ENCODE measurements at regions not wholly inside any gene's neighbourhood (a gene's known extent, or its start where the extent isn't known, plus 50 kb on each side); places are given as distances from the start of the nearest gene placed in this dataset.

DNA sequence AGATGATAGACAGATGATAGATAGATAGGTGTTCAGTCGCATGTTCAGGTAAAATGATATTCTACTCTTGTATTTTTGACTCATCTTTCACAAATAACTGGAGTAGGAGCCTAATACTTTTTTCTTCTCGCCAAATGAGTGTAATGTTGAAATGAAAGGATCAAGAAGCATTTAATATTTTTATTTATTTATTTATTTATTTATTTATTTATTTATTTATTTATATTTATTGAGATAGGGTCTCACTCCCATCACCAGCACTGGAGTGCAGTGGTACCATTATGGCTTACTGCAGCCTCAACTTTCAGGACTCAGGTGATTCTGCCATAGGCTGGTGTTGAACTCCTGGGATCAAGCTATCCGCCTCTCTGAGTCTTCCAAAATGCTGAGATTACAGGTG lies 298.8 kb downstream of the KCNC2 start:
- Histone ChIP-seq H3K27me3 (ENCODE audit: control insufficient read depth, insufficient read depth, low read length) (no peaks in the 10 kb centered on the region), H3K4me1 (ENCODE audit: control insufficient read depth, insufficient read depth, low read length) (no peaks in the 10 kb centered on the region), H3K27ac (ENCODE audit: low read depth, low read length) (peak overlapping the region; percentile 33), H3K36me3 (ENCODE audit: control insufficient read depth, insufficient read depth, low read length) (no peaks in the 10 kb centered on the region), H3K9me3 (ENCODE audit: control insufficient read depth, insufficient read depth, low read length) (no peaks in the 10 kb centered on the region), H3K4me3 (ENCODE audit: low read depth, low read length) (no peak overlapping the region)
- no peak for DNase-seq (ENCODE audit: low read depth in 4 of 6, low spot score in 6 of 6)
- WGBS (ENCODE audit: insufficient coverage): no CpG with 5 or more reads among the region's 3 CpGs

DNA sequence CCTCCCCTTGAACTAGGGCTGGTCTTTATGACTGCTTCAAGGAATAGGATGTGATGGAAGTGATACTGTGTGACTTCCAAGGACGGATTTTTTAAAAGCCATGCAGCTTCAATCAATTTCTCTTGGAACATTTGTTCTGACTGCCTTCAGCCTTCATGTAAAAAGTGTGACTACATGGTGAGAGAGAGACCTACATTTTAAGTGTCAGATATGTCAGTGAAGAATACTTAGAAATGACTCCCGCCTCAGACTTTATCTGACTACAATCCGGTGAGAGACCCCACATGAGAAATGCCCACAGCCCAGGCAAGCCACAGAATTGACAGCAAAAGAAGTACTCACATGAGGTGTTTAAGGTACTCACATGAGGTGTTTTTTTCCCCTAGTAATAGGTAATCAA lies 295.3 kb downstream of the KCNC2 start:
- WGBS (ENCODE audit: insufficient coverage): no CpG with 5 or more reads among the region's 3 CpGs
- H3K4me1 ChIP-seq (ENCODE audit: control insufficient read depth, insufficient read depth, low read length): no peaks in the 10 kb centered on the region
- no peak overlapping the region for H3K27ac ChIP-seq (ENCODE audit: low read depth, low read length)
- no peak for DNase-seq (ENCODE audit: low read depth in 4 of 6, low spot score in 6 of 6)
- no peaks in the 10 kb centered on the region for H3K36me3 ChIP-seq (ENCODE audit: control insufficient read depth, insufficient read depth, low read length)
- no peaks in the 10 kb centered on the region for H3K27me3 ChIP-seq (ENCODE audit: control insufficient read depth, insufficient read depth, low read length)
- no peak overlapping the region for H3K4me3 ChIP-seq (ENCODE audit: low read depth, low read length)
- no peaks in the 10 kb centered on the region for H3K9me3 ChIP-seq (ENCODE audit: control insufficient read depth, insufficient read depth, low read length)

DNA sequence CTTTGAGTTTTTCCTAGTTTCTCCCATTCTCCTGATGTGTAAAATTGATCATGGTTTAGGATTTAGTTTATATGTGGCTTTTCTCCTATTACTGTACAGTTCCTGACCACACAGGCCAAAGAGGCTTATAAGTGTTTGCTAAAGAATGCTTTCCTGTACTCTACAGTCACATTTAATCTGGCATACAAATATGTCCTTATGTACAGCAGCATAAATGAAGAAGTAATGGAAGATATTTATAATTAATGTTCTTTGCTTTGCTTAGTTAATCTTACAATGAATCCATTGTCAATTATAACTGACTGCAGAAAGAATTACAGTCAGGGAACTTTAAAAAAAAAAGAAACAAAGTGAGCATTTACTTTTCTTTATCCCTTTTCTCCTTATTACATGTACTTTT lies 293.9 kb downstream of the KCNC2 start:
- H3K9me3 ChIP-seq (ENCODE audit: control insufficient read depth, insufficient read depth, low read length): no peaks in the 10 kb centered on the region
- no peaks in the 10 kb centered on the region for H3K36me3 ChIP-seq (ENCODE audit: control insufficient read depth, insufficient read depth, low read length)
- no peak overlapping the region for H3K4me3 ChIP-seq (ENCODE audit: low read depth, low read length)
- H3K27me3 ChIP-seq (ENCODE audit: control insufficient read depth, insufficient read depth, low read length): no peaks in the 10 kb centered on the region
- H3K4me1 ChIP-seq (ENCODE audit: control insufficient read depth, insufficient read depth, low read length): no peaks in the 10 kb centered on the region
- peak overlapping the region; percentile 67 for H3K27ac ChIP-seq (ENCODE audit: low read depth, low read length)
- DNase-seq (ENCODE audit: low read depth in 4 of 6, low spot score in 6 of 6): peak in 1 of 6 donors; percentile 11

DNA sequence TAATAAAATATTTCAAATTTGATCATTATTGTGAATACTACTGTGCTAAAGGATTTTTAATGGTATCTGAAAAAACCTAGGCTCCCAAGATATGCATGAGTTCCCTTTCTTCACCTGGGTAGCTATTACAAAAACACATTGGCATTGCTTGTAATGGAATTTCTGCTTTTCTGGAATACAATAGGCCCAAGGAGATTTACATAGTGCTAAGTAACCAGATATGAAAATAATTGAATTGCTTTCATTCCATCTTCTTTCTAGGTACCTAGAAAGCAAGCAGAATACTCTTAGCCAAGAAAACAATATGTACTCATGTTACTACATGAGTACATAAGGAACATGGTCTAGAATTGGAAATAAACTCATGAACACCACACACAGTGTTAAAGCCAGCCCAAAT lies 291.9 kb downstream of the KCNC2 start:
- H3K36me3 ChIP-seq (ENCODE audit: control insufficient read depth, insufficient read depth, low read length): no peaks in the 10 kb centered on the region
- H3K4me3 ChIP-seq (ENCODE audit: low read depth, low read length): no peak overlapping the region
- H3K9me3 ChIP-seq (ENCODE audit: control insufficient read depth, insufficient read depth, low read length): no peaks in the 10 kb centered on the region
- no peaks in the 10 kb centered on the region for H3K27me3 ChIP-seq (ENCODE audit: control insufficient read depth, insufficient read depth, low read length)
- H3K4me1 ChIP-seq (ENCODE audit: control insufficient read depth, insufficient read depth, low read length): no peaks in the 10 kb centered on the region
- peak in 1 of 6 donors; percentile 18 for DNase-seq (ENCODE audit: low read depth in 4 of 6, low spot score in 6 of 6)
- H3K27ac ChIP-seq (ENCODE audit: low read depth, low read length): no peak overlapping the region

DNA sequence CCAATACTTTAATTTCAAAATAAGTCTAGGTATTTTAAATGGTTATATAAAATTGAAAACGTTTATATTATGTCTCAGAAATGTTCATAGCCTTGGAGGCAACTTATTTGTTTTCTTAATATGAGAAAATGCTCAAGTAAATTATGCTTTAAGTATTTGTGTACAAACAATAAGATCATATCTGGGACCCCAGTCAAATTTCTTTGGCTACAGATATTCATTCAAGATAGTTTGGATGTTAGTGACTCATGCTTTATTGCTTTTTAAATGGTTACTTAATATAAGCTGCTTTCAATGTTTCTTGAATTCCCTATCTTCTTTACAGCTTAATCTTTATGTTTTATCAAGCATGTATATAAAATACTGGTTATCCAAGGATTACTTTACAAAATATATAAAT lies 291.3 kb downstream of the KCNC2 start:
- no peak overlapping the region for H3K4me3 ChIP-seq (ENCODE audit: low read depth, low read length)
- no peaks in the 10 kb centered on the region for H3K4me1 ChIP-seq (ENCODE audit: control insufficient read depth, insufficient read depth, low read length)
- no peaks in the 10 kb centered on the region for H3K9me3 ChIP-seq (ENCODE audit: control insufficient read depth, insufficient read depth, low read length)
- no peaks in the 10 kb centered on the region for H3K36me3 ChIP-seq (ENCODE audit: control insufficient read depth, insufficient read depth, low read length)
- no CpG with 5 or more reads among the region's 1 CpG for WGBS (ENCODE audit: insufficient coverage)
- no peak overlapping the region for H3K27ac ChIP-seq (ENCODE audit: low read depth, low read length)
- no peaks in the 10 kb centered on the region for H3K27me3 ChIP-seq (ENCODE audit: control insufficient read depth, insufficient read depth, low read length)
- no peak for DNase-seq (ENCODE audit: low read depth in 4 of 6, low spot score in 6 of 6)

- DNase-seq (ENCODE audit: low read depth in 4 of 6, low spot score in 6 of 6): no peak
- no peaks in the 10 kb centered on the region for H3K27me3 ChIP-seq (ENCODE audit: control insufficient read depth, insufficient read depth, low read length)
- no peak overlapping the region for H3K4me3 ChIP-seq (ENCODE audit: low read depth, low read length)
- H3K9me3 ChIP-seq (ENCODE audit: control insufficient read depth, insufficient read depth, low read length): no peaks in the 10 kb centered on the region
- no peak overlapping the region for H3K27ac ChIP-seq (ENCODE audit: low read depth, low read length)
- no peaks in the 10 kb centered on the region for H3K4me1 ChIP-seq (ENCODE audit: control insufficient read depth, insufficient read depth, low read length)
- 75% methylated on average over 1 of the region's 1 CpG for WGBS (ENCODE audit: insufficient coverage)
- no peaks in the 10 kb centered on the region for H3K36me3 ChIP-seq (ENCODE audit: control insufficient read depth, insufficient read depth, low read length)
Measured at GRCh38 chr12:74922117-74922516, 287.5 kb downstream of the KCNC2 start.

- Histone ChIP-seq H3K9me3 (ENCODE audit: control insufficient read depth, insufficient read depth, low read length) (no peaks in the 10 kb centered on the region), H3K4me3 (ENCODE audit: low read depth, low read length) (no peak overlapping the region), H3K27me3 (ENCODE audit: control insufficient read depth, insufficient read depth, low read length) (no peaks in the 10 kb centered on the region), H3K4me1 (ENCODE audit: control insufficient read depth, insufficient read depth, low read length) (no peaks in the 10 kb centered on the region), H3K27ac (ENCODE audit: low read depth, low read length) (no peak overlapping the region), H3K36me3 (ENCODE audit: control insufficient read depth, insufficient read depth, low read length) (no peaks in the 10 kb centered on the region)
- no peak for DNase-seq (ENCODE audit: low read depth in 4 of 6, low spot score in 6 of 6)
- 100% methylated on average over 1 of the region's 1 CpG for WGBS (ENCODE audit: insufficient coverage)
Measured at GRCh38 chr12:74922642-74923041, 287.0 kb downstream of the KCNC2 start.

- no peaks in the 10 kb centered on the region for H3K9me3 ChIP-seq (ENCODE audit: control insufficient read depth, insufficient read depth, low read length)
- WGBS (ENCODE audit: insufficient coverage): 33% methylated on average over 1 of the region's 2 CpGs
- peak in 1 of 6 donors; percentile 63 for DNase-seq (ENCODE audit: low read depth in 4 of 6, low spot score in 6 of 6)
Measured at GRCh38 chr12:74941670-74942069, 268.0 kb downstream of the KCNC2 start.

DNA sequence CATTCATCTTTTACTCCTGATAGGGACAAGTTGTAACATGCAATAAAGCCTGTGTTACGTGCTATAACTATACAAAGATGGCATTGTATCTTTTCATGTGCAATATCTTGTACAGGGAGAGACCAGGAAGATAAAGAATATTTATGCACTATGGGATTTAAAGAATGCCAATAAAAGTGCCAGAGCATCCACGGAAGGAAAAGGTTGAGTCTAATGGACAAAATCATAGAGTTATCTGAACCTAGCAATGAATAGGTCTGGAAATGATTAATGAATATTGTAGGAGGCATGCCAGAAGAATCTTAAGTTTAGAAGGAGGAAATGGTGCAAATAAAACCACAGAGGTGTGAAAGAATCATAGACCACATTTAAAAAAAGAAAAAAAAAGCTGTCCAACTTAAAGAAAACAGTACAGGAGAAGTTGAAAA lies 263.9 kb downstream of the KCNC2 start:
- DNase-seq (ENCODE audit: low read depth in 4 of 6, low spot score in 6 of 6): peak in 1 of 6 donors; percentile 4
- no peaks in the 10 kb centered on the region for H3K9me3 ChIP-seq (ENCODE audit: control insufficient read depth, insufficient read depth, low read length)
- no peak overlapping the region for H3K4me3 ChIP-seq (ENCODE audit: low read depth, low read length)
- H3K27me3 ChIP-seq (ENCODE audit: control insufficient read depth, insufficient read depth, low read length): no peaks in the 10 kb centered on the region
- H3K36me3 ChIP-seq (ENCODE audit: control insufficient read depth, insufficient read depth, low read length): no peaks in the 10 kb centered on the region
- 65% methylated on average over 2 of the region's 2 CpGs for WGBS (ENCODE audit: insufficient coverage)
- H3K4me1 ChIP-seq (ENCODE audit: control insufficient read depth, insufficient read depth, low read length): no peaks in the 10 kb centered on the region
- no peak overlapping the region for H3K27ac ChIP-seq (ENCODE audit: low read depth, low read length)

More at GRCh38 chr12:74941670-74942069, 268.0 kb downstream of the KCNC2 start:
- Histone ChIP-seq H3K4me1 (ENCODE audit: control insufficient read depth, insufficient read depth, low read length) (no peaks in the 10 kb centered on the region), H3K4me3 (ENCODE audit: low read depth, low read length) (no peak overlapping the region), H3K27me3 (ENCODE audit: control insufficient read depth, insufficient read depth, low read length) (no peaks in the 10 kb centered on the region), H3K36me3 (ENCODE audit: control insufficient read depth, insufficient read depth, low read length) (no peaks in the 10 kb centered on the region), H3K27ac (ENCODE audit: low read depth, low read length) (no peak overlapping the region)

GRCh38 chr12:74953697-74954096 lies 255.9 kb downstream of the KCNC2 start:
- no peak overlapping the region for H3K4me3 ChIP-seq (ENCODE audit: low read depth, low read length)
- H3K36me3 ChIP-seq (ENCODE audit: control insufficient read depth, insufficient read depth, low read length): no peaks in the 10 kb centered on the region
- H3K27me3 ChIP-seq (ENCODE audit: control insufficient read depth, insufficient read depth, low read length): no peaks in the 10 kb centered on the region
- no peak for DNase-seq (ENCODE audit: low read depth in 4 of 6, low spot score in 6 of 6)
- WGBS (ENCODE audit: insufficient coverage): no CpG with 5 or more reads among the region's 1 CpG
- peaks cover 11% of the 10 kb centered on the region for H3K9me3 ChIP-seq (ENCODE audit: control insufficient read depth, insufficient read depth, low read length)
- no peak overlapping the region for H3K27ac ChIP-seq (ENCODE audit: low read depth, low read length)
- H3K4me1 ChIP-seq (ENCODE audit: control insufficient read depth, insufficient read depth, low read length): no peaks in the 10 kb centered on the region
